ENCODE measurements at regions not wholly inside any gene's neighbourhood (a gene's known extent, or its start where the extent isn't known, plus 50 kb on each side); places are given as distances from the start of the nearest gene placed in this dataset.

- no peak for TF ChIP-seq CTCF (conservative IDR thresholded peaks at IDR 0.05; ENCODE audit: low read depth in 2 of 2)
- TF ChIP-seq POLR2AphosphoS5 (IDR thresholded peaks at IDR 0.05; ENCODE audit: low read depth): no peak
- TF ChIP-seq JUNB (IDR thresholded peaks at IDR 0.05; ENCODE audit: unreplicated experiment): no peak
- no peak for TF ChIP-seq EZH2phosphoT487 (IDR thresholded peaks at IDR 0.05; ENCODE audit: unreplicated experiment)
- TF ChIP-seq EZH2 (IDR thresholded peaks at IDR 0.05; ENCODE audit: low read depth, unreplicated experiment): no peak
- no peak for TF ChIP-seq NANOG (IDR thresholded peaks at IDR 0.05; ENCODE audit: borderline replicate concordance)
Measured at GRCh38 chr5:17978954-17979353, 344.7 kb downstream of the TAF11L14 start.
